Lower leg skin (tissue), 4 donors: ENCODE measurements at regions not wholly inside any gene's neighbourhood (a gene's known extent, or its start where the extent isn't known, plus 50 kb on each side); places are given as distances from the start of the nearest gene placed in this dataset.
A peak's percentile ranks its signal among the peaks of the same experiment; 100 is the strongest.
"Not testable (repeated sequence)": the region's sequence is repeated elsewhere in the genome, so short reads cannot be mapped to it uniquely, and the experiment has no call there.

Source experiments
- DNase-seq, 2 donors: peaks; one replicate each; pipeline ENCODE4 v3.0.0-alpha.2; 2019; ENCODE audit warnings: low spot score in 2 of 2
- H3K4me3 ChIP-seq: fragments of 200-600 bp; sonication (generic); 2 replicates; pipeline ENCODE4 v1.5.1; 2017; ENCODE audit warnings: mild to moderate bottlenecking, low read depth; ENCODE audit not compliant: poor library complexity, severe bottlenecking
- CTCF ChIP-seq, 3 donors: fragments of 450-650 bp; IDR thresholded peaks; one replicate each; pipeline ENCODE4 v1.5.1; 2016; ENCODE audit warnings: antibody characterized with exemption in 3 of 3, mild to moderate bottlenecking in 3 of 3, moderate library complexity in 2 of 3
- POLR2A ChIP-seq, 2 donors: fragments of 450-650 bp; IDR thresholded peaks; one replicate each; pipeline ENCODE4 v1.6.1; 2016 to 2017; ENCODE audit warnings: antibody characterized with exemption in 2 of 2, mild to moderate bottlenecking in 1 of 2, moderate library complexity in 1 of 2
- WGBS, 2 donors: methylation state at CpG; one replicate each; pipeline ENCODE4 v1.1.5; 2018; 5-methylcytosine and 5-hydroxymethylcytosine counted together
- intact Hi-C: fragments of 100-400 bp; cut with DNase I; formaldehyde crosslinking; loops from one replicate; pipeline ENCODE4 v1.15.0; 2023; ENCODE audit warnings: low total_unique reads

GRCh38 chr15:44860168-44860567 lies 96.3 kb upstream of the TERB2 start:
- peak in 1 of 2 donors; percentile 15 for DNase-seq
- 70 to 87% methylated on average over 2 of the region's 2 CpGs for WGBS, 2 donors
- H3K4me3 ChIP-seq, intact Hi-C loops: not testable (repeated sequence)

- intact Hi-C loops = no loop called here
- 93 to 94% methylated on average over 14 of the region's 14 CpGs for WGBS, 2 donors
- peak in 1 of 2 donors; percentile 76 for DNase-seq
- TF ChIP-seq POLR2A (IDR thresholded peaks at IDR 0.05) (no peak), CTCF (IDR thresholded peaks at IDR 0.05) (no peak)
- H3K4me3 ChIP-seq = no peak overlapping the region
Measured at GRCh38 chr15:44861439-44861910, 95.0 kb upstream of the TERB2 start.

GRCh38 chr15:44861917-44862316 lies 94.6 kb upstream of the TERB2 start:
- WGBS, 2 donors = 87 to 96% methylated on average over 6 of the region's 6 CpGs
- intact Hi-C loops = no loop called here
- H3K4me3 ChIP-seq = no peak overlapping the region
- DNase-seq = no peak
- no peak for TF ChIP-seq POLR2A (IDR thresholded peaks at IDR 0.05)
- no peak for TF ChIP-seq CTCF (IDR thresholded peaks at IDR 0.05)

- H3K4me3 ChIP-seq, intact Hi-C loops: not testable (repeated sequence)
- WGBS, 2 donors = 71 to 96% methylated on average over 1 of the region's 1 CpG
- DNase-seq = peak in 1 of 2 donors; percentile 5
Measured at GRCh38 chr15:44862866-44863265, 93.6 kb upstream of the TERB2 start.

- DNase-seq, H3K4me3 ChIP-seq, intact Hi-C loops: not testable (repeated sequence)
- 91 to 92% methylated on average over 1 of the region's 1 CpG for WGBS, 2 donors
Measured at GRCh38 chr15:44868100-44868499, 88.4 kb upstream of the TERB2 start.

- H3K4me3 ChIP-seq, DNase-seq, intact Hi-C loops: not testable (repeated sequence)
- WGBS, 2 donors = 79 to 86% methylated on average over 4 of the region's 4 CpGs
Measured at GRCh38 chr15:44870125-44870524, 86.4 kb upstream of the TERB2 start.

- H3K4me3 ChIP-seq = no peak overlapping the region
- intact Hi-C loops = no loop called here
- no peak for TF ChIP-seq CTCF (IDR thresholded peaks at IDR 0.05)
- no peak for TF ChIP-seq POLR2A (IDR thresholded peaks at IDR 0.05)
- 67 to 87% methylated on average over 3 of the region's 3 CpGs for WGBS, 2 donors
- no peak for DNase-seq
Measured at GRCh38 chr15:44873103-44873502, 83.4 kb upstream of the TERB2 start.

- TF ChIP-seq POLR2A (IDR thresholded peaks at IDR 0.05) (no peak), CTCF (IDR thresholded peaks at IDR 0.05) (no peak)
- no peak overlapping the region for H3K4me3 ChIP-seq
- 81 to 87% methylated on average over 3 of the region's 3 CpGs for WGBS, 2 donors
- DNase-seq = no peak
- intact Hi-C loops = no loop called here
Measured at GRCh38 chr15:44879066-44879465, 77.4 kb upstream of the TERB2 start.
